Peyer's patch (tissue), 4 donors: ENCODE measurements at regions not wholly inside any gene's neighbourhood (a gene's known extent, or its start where the extent isn't known, plus 50 kb on each side); places are given as distances from the start of the nearest gene placed in this dataset.

Experiments
- POLR2A ChIP-seq, 2 donors: fragments of 450-650 bp; IDR thresholded peaks; one replicate each; pipeline ENCODE4 v1.5.1; 2017; ENCODE audit warnings: antibody characterized with exemption in 2 of 2, mild to moderate bottlenecking in 2 of 2, moderate library complexity in 2 of 2
- TF ChIP-seq, protein P1 (sequence below), 6 experiments: fragments of 450-650 bp in 4 of 6; fragments of 200-600 bp in 2 of 6; sonication (generic) in 1 of 6; IDR thresholded peaks; one replicate each; pipeline ENCODE4 v1.5.1; 2017 to 2019; ENCODE audit warnings: antibody characterized with exemption in 6 of 6, mild to moderate bottlenecking in 3 of 6, moderate library complexity in 1 of 6

DNA sequence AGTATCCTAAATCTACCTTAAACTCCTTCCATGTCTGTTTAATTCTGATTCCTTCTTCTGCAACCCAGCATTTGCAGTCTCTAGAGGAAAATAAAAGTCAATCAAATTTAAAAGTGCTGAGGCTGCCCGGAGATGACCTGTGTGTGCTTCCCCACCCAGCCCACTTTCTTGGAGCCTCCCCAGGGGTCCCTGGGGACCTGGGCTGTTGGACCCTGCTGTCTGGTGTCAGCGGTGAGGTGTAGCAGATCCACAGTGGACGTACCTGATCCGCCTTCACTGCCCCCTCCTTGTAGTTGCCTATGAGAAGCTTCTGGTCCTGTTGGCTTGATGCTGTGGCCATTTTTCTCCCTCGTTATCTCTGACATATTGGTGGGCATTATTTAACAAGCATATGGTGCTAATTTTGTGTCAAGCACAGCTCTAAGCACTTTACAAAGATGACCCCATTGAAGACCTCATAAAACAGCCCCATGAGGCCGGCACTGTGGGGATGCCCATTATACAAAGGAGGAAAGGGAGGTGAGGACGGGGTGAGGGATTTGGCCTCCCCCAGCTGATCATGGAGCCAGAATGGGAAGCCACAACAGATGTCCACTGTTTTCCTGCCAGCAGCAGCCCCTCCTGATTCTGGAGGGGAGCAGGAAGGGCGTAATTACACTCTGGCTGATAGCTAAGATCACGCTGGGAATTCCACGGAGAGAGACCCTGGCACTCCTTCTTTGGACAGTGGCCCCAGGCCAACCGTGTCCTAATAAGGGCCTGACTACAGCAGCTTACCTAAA is 628.2 kb downstream of the CDH26 start:
- TF ChIP-seq, protein P1, sequence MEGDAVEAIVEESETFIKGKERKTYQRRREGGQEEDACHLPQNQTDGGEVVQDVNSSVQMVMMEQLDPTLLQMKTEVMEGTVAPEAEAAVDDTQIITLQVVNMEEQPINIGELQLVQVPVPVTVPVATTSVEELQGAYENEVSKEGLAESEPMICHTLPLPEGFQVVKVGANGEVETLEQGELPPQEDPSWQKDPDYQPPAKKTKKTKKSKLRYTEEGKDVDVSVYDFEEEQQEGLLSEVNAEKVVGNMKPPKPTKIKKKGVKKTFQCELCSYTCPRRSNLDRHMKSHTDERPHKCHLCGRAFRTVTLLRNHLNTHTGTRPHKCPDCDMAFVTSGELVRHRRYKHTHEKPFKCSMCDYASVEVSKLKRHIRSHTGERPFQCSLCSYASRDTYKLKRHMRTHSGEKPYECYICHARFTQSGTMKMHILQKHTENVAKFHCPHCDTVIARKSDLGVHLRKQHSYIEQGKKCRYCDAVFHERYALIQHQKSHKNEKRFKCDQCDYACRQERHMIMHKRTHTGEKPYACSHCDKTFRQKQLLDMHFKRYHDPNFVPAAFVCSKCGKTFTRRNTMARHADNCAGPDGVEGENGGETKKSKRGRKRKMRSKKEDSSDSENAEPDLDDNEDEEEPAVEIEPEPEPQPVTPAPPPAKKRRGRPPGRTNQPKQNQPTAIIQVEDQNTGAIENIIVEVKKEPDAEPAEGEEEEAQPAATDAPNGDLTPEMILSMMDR (IDR thresholded peaks at IDR 0.05): no peak
- no peak for TF ChIP-seq POLR2A (IDR thresholded peaks at IDR 0.05)
